Left lung (tissue), 4 donors: ENCODE measurements at regions not wholly inside any gene's neighbourhood (a gene's known extent, or its start where the extent isn't known, plus 50 kb on each side); places are given as distances from the start of the nearest gene placed in this dataset.

Experiments
- ATAC-seq: fragments of 200-7000 bp; cut with Tn5 transposase; one replicate; pipeline ENCODE4 v1.9.1; 2020; ENCODE audit warnings: moderate library complexity
- DNase-seq, 4 donors: peaks; one replicate each; pipeline ENCODE4 v3.0.0-alpha.2; 2013 to 2020
- H3K27ac ChIP-seq, 2 donors: fragments of 200-600 bp; sonication (generic) in 1 of 2; one replicate each; pipeline versions ENCODE4 v1.5.0 to v1.8.0; 2020 to 2021
- H3K27me3 ChIP-seq, 2 donors: fragments of 200-600 bp; sonication (generic) in 1 of 2; one replicate each; pipeline versions ENCODE4 v1.5.0 to v1.8.0; 2020 to 2021
- H3K36me3 ChIP-seq, 2 donors: fragments of 200-600 bp; sonication (generic) in 1 of 2; one replicate each; pipeline versions ENCODE4 v1.5.0 to v1.8.0; 2020 to 2021
- H3K4me1 ChIP-seq, 2 donors: fragments of 200-600 bp; one replicate each; pipeline ENCODE4 v1.8.0; 2021
- H3K4me3 ChIP-seq, 2 donors: fragments of 200-600 bp; sonication (generic) in 1 of 2; one replicate each; pipeline versions ENCODE4 v1.5.0 to v1.8.0; 2020 to 2021; ENCODE audit warnings: mild to moderate bottlenecking in 1 of 2
- H3K9me3 ChIP-seq, 2 donors: fragments of 200-600 bp; sonication (generic) in 1 of 2; one replicate each; pipeline versions ENCODE4 v1.5.0 to v1.8.0; 2020 to 2021
- CTCF ChIP-seq, 2 donors: fragments of 200-600 bp; sonication (generic) in 1 of 2; IDR thresholded peaks; one replicate each; pipeline versions ENCODE4 v1.5.0 to v1.8.0; 2021; ENCODE audit warnings: antibody characterized with exemption in 2 of 2
- intact Hi-C, 2 donors: fragments of 100-400 bp; cut with DNase I; formaldehyde crosslinking; loops; one replicate each; pipeline versions ENCODE4 v1.11.2 to v1.14.2; 2022
- donor health status: DM: no; HTN: yes; CAD: no.
- donor health status: DM: no; HTN: no; CAD: no.

GRCh38 chr22:22352371-22352999, 107.9 kb downstream of the VPREB1 start:
- ATAC-seq: no peak
- Histone ChIP-seq H3K9me3 (no peaks in the 10 kb centered on the region), H3K36me3 (no peaks in the 10 kb centered on the region), H3K4me3 (no peak overlapping the region), H3K4me1 (no peaks in the 10 kb centered on the region), H3K27me3 (peaks cover 0 to 54% of the 10 kb centered on the region in 2 donors), H3K27ac (no peak overlapping the region)
- DNase-seq: no peak
- TF ChIP-seq CTCF (IDR thresholded peaks at IDR 0.05): no peak
- intact Hi-C loops: no loop called here

- DNase-seq (peak in 1 of 4 donors; percentile 32), ATAC-seq (no peak)
- no peak for TF ChIP-seq CTCF (IDR thresholded peaks at IDR 0.05)
- intact Hi-C loops: no loop called here
- H3K4me3 ChIP-seq: no peak overlapping the region
- no peaks in the 10 kb centered on the region for H3K36me3 ChIP-seq
- no peak overlapping the region for H3K27ac ChIP-seq
- no peaks in the 10 kb centered on the region for H3K9me3 ChIP-seq
- peaks cover 0 to 48% of the 10 kb centered on the region in 2 donors for H3K27me3 ChIP-seq
- no peaks in the 10 kb centered on the region for H3K4me1 ChIP-seq
Observed at GRCh38 chr22:22355096-22355834, 110.7 kb downstream of the VPREB1 start.

- TF ChIP-seq CTCF (IDR thresholded peaks at IDR 0.05): peak; percentile 31 to 60
- Histone ChIP-seq H3K4me1 (no peaks in the 10 kb centered on the region), H3K27me3 (peaks cover 0 to 39% of the 10 kb centered on the region in 2 donors), H3K36me3 (no peaks in the 10 kb centered on the region), H3K9me3 (no peaks in the 10 kb centered on the region), H3K4me3 (no peak overlapping the region), H3K27ac (no peak overlapping the region)
- peak in 3 of 4 donors; percentile 53 to 75 (median 73) for DNase-seq
- peak; percentile 98 for ATAC-seq
- intact Hi-C loops: no loop called here
Observed at GRCh38 chr22:22357024-22357883, 112.7 kb downstream of the VPREB1 start.

GRCh38 chr22:22358152-22358551, 113.6 kb downstream of the VPREB1 start:
- no peak for TF ChIP-seq CTCF (IDR thresholded peaks at IDR 0.05)
- ATAC-seq: no peak
- no peaks in the 10 kb centered on the region for H3K4me1 ChIP-seq

GRCh38 chr22:22358686-22359085, 114.1 kb downstream of the VPREB1 start:
- TF ChIP-seq CTCF (IDR thresholded peaks at IDR 0.05): no peak
- Histone ChIP-seq H3K27me3 (peaks cover 0 to 49% of the 10 kb centered on the region in 2 donors), H3K27ac (no peak overlapping the region), H3K4me1 (no peaks in the 10 kb centered on the region), H3K9me3 (no peaks in the 10 kb centered on the region), H3K4me3 (no peak overlapping the region), H3K36me3 (no peaks in the 10 kb centered on the region)
- no peak for ATAC-seq
- DNase-seq: no peak
- intact Hi-C loops: no loop called here

More at GRCh38 chr22:22358152-22358551, 113.6 kb downstream of the VPREB1 start:
- intact Hi-C loops: no loop called here
- DNase-seq: peak in 1 of 4 donors; percentile 58
- Histone ChIP-seq H3K27me3 (peaks cover 0 to 46% of the 10 kb centered on the region in 2 donors), H3K9me3 (no peaks in the 10 kb centered on the region), H3K27ac (no peak overlapping the region), H3K4me3 (no peak overlapping the region), H3K36me3 (no peaks in the 10 kb centered on the region)
